Smooth muscle cell (in vitro differentiated cells): ENCODE measurements at regions not wholly inside any gene's neighbourhood (a gene's known extent, or its start where the extent isn't known, plus 50 kb on each side); places are given as distances from the start of the nearest gene placed in this dataset.

ENCODE experiments used
- DNase-seq: peaks from one replicate; lab custom pipeline; 2025; ENCODE audit not compliant: unreplicated experiment; lab: John Stamatoyannopoulos, UW
- H2AFZ ChIP-seq: fragments of 200-600 bp; sonication (generic); 2 replicates; pipeline ENCODE4 v1.6.0; 2016; ENCODE audit warnings: antibody characterized with exemption, low read depth, mild to moderate bottlenecking
- H3F3A ChIP-seq: fragments of 200-600 bp; sonication (generic); 2 replicates; pipeline ENCODE4 v1.6.0; 2017; ENCODE audit warnings: antibody characterized with exemption, low read depth
- H3K27ac ChIP-seq: fragments of 200-600 bp; sonication (generic); 2 replicates; pipeline ENCODE4 v1.5.1; 2016; ENCODE audit warnings: low read depth, mild to moderate bottlenecking
- H3K27me3 ChIP-seq: fragments of 200-600 bp; sonication (generic); 2 replicates; pipeline ENCODE4 v1.6.1; 2016; ENCODE audit warnings: low read depth, mild to moderate bottlenecking
- H3K36me3 ChIP-seq: fragments of 200-600 bp; sonication (generic); 2 replicates; pipeline ENCODE4 v1.5.1; 2016; ENCODE audit warnings: low read depth
- H3K4me1 ChIP-seq: fragments of 200-600 bp; sonication (generic); 2 replicates; pipeline ENCODE4 v1.5.1; 2016; ENCODE audit warnings: low read depth
- H3K4me2 ChIP-seq: fragments of 200-600 bp; sonication (generic); 2 replicates; pipeline ENCODE4 v1.6.0; 2016; ENCODE audit warnings: mild to moderate bottlenecking
- H3K4me3 ChIP-seq: fragments of 200-600 bp; sonication (generic); 2 replicates; pipeline ENCODE4 v1.5.1; 2016; ENCODE audit warnings: mild to moderate bottlenecking
- H3K79me2 ChIP-seq: fragments of 200-600 bp; sonication (generic); 2 replicates; pipeline ENCODE4 v1.6.0; 2016; ENCODE audit warnings: low read depth, mild to moderate bottlenecking
- H3K9ac ChIP-seq: fragments of 200-600 bp; sonication (generic); 2 replicates; pipeline ENCODE4 v1.6.0; 2016; ENCODE audit warnings: low read depth
- H3K9me3 ChIP-seq: fragments of 200-600 bp; sonication (generic); replicated peaks from 2 replicates; pipeline ENCODE4 v1.5.1; 2016; ENCODE audit warnings: low read depth
- H4K20me1 ChIP-seq: fragments of 200-600 bp; sonication (generic); 2 replicates; pipeline ENCODE4 v1.6.0; 2016; ENCODE audit warnings: low read depth
- WGBS: methylation state at CpG from one replicate; pipeline ENCODE4 v1.1.7; 2016; ENCODE audit warnings: low lambda C conversion rate; 5-methylcytosine and 5-hydroxymethylcytosine counted together
- TF ChIP-seq, protein P1 (sequence below): fragments of 200-600 bp; sonication (generic); IDR thresholded peaks from 2 replicates; pipeline ENCODE4 v1.5.1; 2017; ENCODE audit warnings: borderline replicate concordance, mild to moderate bottlenecking, antibody characterized with exemption; ENCODE audit not compliant: insufficient read depth, poor library complexity, severe bottlenecking

DNA sequence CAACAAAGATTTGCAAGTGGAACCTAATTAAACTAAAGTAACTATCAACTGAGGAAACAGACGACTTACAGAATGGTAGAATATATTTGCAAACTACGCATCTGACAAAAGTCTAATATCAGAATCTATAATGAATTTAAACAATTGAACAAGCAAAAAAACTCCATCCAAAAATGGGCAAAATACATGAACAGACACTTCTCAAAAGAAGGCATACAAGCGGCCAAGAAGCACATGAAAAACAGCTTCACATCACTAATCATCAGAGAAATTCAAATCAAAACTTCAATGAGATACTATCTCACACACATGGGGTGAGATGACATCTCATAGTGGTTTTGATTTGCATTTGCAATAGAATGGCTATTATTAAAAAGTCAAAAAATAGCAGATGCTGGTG is 128.6 kb downstream of the POLR2M start:
- Histone ChIP-seq H3K9me3 (no peaks in the 10 kb centered on the region), H3F3A (no peaks in the 10 kb centered on the region), H3K4me2 (no peak overlapping the region), H3K27ac (no peak overlapping the region), H3K27me3 (no peaks in the 10 kb centered on the region), H2AFZ (no peak overlapping the region), H3K4me3 (no peak overlapping the region), H3K9ac (no peak overlapping the region), H4K20me1 (no peaks in the 10 kb centered on the region), H3K36me3 (no peaks in the 10 kb centered on the region), H3K79me2 (no peaks in the 10 kb centered on the region), H3K4me1 (no peaks in the 10 kb centered on the region)
- WGBS: 92% methylated on average over 3 of the region's 3 CpGs
- TF ChIP-seq, protein P1, sequence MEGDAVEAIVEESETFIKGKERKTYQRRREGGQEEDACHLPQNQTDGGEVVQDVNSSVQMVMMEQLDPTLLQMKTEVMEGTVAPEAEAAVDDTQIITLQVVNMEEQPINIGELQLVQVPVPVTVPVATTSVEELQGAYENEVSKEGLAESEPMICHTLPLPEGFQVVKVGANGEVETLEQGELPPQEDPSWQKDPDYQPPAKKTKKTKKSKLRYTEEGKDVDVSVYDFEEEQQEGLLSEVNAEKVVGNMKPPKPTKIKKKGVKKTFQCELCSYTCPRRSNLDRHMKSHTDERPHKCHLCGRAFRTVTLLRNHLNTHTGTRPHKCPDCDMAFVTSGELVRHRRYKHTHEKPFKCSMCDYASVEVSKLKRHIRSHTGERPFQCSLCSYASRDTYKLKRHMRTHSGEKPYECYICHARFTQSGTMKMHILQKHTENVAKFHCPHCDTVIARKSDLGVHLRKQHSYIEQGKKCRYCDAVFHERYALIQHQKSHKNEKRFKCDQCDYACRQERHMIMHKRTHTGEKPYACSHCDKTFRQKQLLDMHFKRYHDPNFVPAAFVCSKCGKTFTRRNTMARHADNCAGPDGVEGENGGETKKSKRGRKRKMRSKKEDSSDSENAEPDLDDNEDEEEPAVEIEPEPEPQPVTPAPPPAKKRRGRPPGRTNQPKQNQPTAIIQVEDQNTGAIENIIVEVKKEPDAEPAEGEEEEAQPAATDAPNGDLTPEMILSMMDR: no peak
- no peak for DNase-seq

DNA sequence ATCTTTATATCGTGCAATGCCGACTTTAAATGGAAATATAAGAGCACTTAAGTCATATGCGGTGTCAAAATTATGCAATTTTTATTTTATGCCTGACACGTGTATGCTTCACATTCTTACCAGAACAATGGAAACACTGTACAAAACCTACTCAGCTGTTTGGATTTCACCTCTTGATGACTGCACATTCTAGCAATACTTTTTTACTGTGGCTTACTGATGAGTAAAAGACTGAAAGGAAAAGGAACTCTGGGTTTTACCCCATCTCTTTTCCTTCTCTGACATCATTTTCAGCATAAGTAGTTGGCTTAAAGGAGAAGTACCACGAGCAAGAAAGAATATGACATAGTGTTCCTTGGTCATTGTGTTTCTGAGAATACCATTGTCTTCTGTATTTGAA is 142.8 kb downstream of the POLR2M start:
- H3K27me3 ChIP-seq: peaks cover 7% of the 10 kb centered on the region
- no peaks in the 10 kb centered on the region for H3K79me2 ChIP-seq
- WGBS: 91% methylated on average over 5 of the region's 5 CpGs
- H3K36me3 ChIP-seq: no peaks in the 10 kb centered on the region
- no peaks in the 10 kb centered on the region for H3K4me1 ChIP-seq
- no peaks in the 10 kb centered on the region for H3K9me3 ChIP-seq
- no peak overlapping the region for H3K4me2 ChIP-seq
- no peak overlapping the region for H3K4me3 ChIP-seq
- H3K27ac ChIP-seq: no peak overlapping the region
- no peak for DNase-seq
- no peak overlapping the region for H2AFZ ChIP-seq
- H4K20me1 ChIP-seq: no peaks in the 10 kb centered on the region
- H3F3A ChIP-seq: no peaks in the 10 kb centered on the region
- H3K9ac ChIP-seq: no peak overlapping the region
- TF ChIP-seq, protein P1: no peak

DNA sequence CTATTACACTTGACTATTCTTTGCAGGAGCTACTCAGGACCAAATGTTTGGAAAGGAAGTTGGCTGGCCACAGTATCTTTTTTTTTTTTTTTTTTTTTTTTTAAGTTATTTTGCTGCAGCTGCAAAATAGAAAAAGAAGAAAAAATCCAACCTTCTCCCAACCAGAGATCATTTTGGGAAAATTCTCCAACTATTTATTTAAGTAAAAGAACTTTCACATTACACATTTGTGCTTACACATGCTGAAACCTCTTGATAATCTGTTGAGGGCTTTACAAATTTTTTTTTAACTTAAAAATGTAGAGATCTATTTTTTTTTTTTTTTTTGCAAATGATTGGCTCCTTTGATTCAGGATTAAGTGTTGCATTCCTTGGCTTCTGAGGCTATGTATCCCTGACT is 148.0 kb downstream of the POLR2M start:
- H3K36me3 ChIP-seq: no peaks in the 10 kb centered on the region
- no peaks in the 10 kb centered on the region for H3K79me2 ChIP-seq
- no peak overlapping the region for H3K4me3 ChIP-seq
- no peak overlapping the region for H2AFZ ChIP-seq
- no peaks in the 10 kb centered on the region for H4K20me1 ChIP-seq
- no peaks in the 10 kb centered on the region for H3K4me1 ChIP-seq
- H3K4me2 ChIP-seq: no peak overlapping the region
- no peaks in the 10 kb centered on the region for H3K27me3 ChIP-seq
- TF ChIP-seq, protein P1: no peak
- no peak overlapping the region for H3K27ac ChIP-seq
- H3F3A ChIP-seq: no peaks in the 10 kb centered on the region
- DNase-seq: no peak
- H3K9me3 ChIP-seq: no peaks in the 10 kb centered on the region
- no peak overlapping the region for H3K9ac ChIP-seq

DNA sequence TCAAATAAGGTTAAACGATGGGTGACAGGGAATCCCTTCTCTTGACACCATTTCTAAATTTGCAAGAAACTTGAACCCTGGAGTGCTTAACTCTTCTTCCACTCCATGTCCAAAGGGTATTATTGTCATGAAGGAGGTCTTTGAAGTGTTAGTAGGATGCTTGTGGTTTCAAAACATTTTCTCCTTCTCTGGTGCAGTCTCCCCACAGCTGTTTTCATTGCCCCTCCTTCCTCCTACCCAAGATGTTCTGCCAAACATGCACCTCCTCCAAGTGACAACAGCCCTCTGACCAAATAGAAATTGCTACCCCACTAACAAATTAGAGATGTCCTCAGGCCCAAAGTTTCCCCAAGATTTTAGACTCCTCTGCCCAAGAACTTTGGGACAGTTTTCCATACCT is 151.4 kb downstream of the POLR2M start:
- Histone ChIP-seq H3K4me2 (no peak overlapping the region), H2AFZ (no peak overlapping the region), H3K27me3 (no peaks in the 10 kb centered on the region), H4K20me1 (no peaks in the 10 kb centered on the region), H3K4me3 (no peak overlapping the region), H3K36me3 (no peaks in the 10 kb centered on the region), H3F3A (no peaks in the 10 kb centered on the region), H3K79me2 (no peaks in the 10 kb centered on the region), H3K9ac (no peak overlapping the region), H3K9me3 (no peaks in the 10 kb centered on the region), H3K27ac (no peak overlapping the region), H3K4me1 (no peaks in the 10 kb centered on the region)
- TF ChIP-seq, protein P1: no peak
- WGBS: 84% methylated on average over 1 of the region's 1 CpG
- DNase-seq: no peak
